Tibial nerve (tissue), 4 donors: ENCODE measurements at regions not wholly inside any gene's neighbourhood (a gene's known extent, or its start where the extent isn't known, plus 50 kb on each side); places are given as distances from the start of the nearest gene placed in this dataset.

Experiments
- CTCF ChIP-seq, 5 experiments: fragments of 200-600 bp in 3 of 5; fragments of 450-650 bp in 2 of 5; sonication (generic) in 3 of 5; IDR thresholded peaks; one replicate each; pipeline ENCODE4 v1.5.1; 2016 to 2019; ENCODE audit warnings: antibody characterized with exemption in 5 of 5, mild to moderate bottlenecking in 3 of 5, moderate library complexity in 2 of 5
- EP300 ChIP-seq, 2 donors: sonication (generic); formaldehyde crosslinking; IDR thresholded peaks; one replicate each; pipeline ENCODE4 v1.6.1; 2017; ENCODE audit warnings: antibody characterized with exemption in 2 of 2, mild to moderate bottlenecking in 1 of 2
- POLR2A ChIP-seq, 2 donors: fragments of 450-650 bp; IDR thresholded peaks; one replicate each; pipeline ENCODE4 v1.6.1; 2017; ENCODE audit warnings: antibody characterized with exemption in 2 of 2, mild to moderate bottlenecking in 2 of 2, moderate library complexity in 2 of 2

GRCh38 chr13:27360562-27360961 lies 63.9 kb upstream of the GTF3A start:
- TF ChIP-seq CTCF (IDR thresholded peaks at IDR 0.05) (no peak), POLR2A (IDR thresholded peaks at IDR 0.05) (no peak), EP300 (IDR thresholded peaks at IDR 0.05) (no peak)
